ENCODE measurements at regions not wholly inside any gene's neighbourhood (a gene's known extent, or its start where the extent isn't known, plus 50 kb on each side); places are given as distances from the start of the nearest gene placed in this dataset.
"Not testable (repeated sequence)": the region's sequence is repeated elsewhere in the genome, so short reads cannot be mapped to it uniquely, and the experiment has no call there.

DNA sequence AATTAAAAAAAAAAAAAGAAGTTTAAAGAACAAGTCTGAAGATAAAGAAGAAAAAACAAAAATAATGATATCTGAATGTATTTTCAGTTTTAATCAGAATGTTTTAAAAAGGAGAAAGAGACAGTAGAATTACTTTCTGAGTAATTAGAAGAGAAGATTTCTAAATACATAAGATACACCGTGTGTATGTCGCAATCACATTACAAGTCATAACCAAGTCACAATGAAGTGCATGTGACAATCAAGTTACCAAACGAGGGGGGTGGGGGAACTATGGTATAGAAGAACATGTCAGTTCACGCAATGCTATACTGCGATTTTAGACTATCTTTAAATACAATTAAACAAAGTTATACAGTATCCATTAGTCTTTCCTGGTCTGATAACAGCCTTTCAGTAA is 1464.1 kb upstream of the FLRT2 start:
- DNase-seq: no peak

DNA sequence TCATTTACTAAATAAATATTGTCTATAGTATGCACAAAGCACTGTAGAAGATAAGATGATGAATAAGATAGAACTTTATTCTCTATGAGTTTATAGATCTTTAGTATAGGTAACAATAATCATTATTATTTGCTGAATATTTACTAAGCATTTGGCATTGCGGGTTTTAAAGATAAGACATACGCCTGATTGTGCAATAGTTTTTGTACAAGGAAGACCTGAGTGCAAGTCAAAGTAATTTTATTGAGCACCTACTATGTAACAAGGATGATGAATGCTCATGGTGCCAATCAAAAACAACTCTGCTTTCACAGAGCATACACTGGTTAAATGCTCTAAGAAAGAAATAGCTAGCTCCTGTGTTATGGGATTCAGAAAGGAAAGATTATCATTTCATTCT is 1461.7 kb upstream of the FLRT2 start:
- DNase-seq: no peak

DNA sequence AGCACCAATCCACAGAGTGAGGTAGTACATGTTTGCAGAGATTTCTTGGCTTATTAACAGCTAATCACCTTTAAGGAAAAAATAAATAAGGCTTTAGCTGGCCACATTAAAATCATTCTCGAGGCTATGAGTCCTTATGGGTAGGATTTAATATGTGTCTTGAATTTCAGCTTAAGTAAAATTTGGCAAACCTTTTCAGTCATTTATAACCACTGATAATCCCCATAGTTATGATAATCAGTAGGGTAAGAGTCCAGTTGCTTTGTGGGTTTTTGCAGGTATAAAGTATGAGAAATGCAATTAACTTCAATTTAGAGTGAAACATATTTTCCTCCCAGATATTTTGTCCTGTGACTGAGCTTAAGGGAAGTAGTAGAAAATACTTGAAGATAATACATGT is 1458.9 kb upstream of the FLRT2 start:
- DNase-seq: no peak

DNA sequence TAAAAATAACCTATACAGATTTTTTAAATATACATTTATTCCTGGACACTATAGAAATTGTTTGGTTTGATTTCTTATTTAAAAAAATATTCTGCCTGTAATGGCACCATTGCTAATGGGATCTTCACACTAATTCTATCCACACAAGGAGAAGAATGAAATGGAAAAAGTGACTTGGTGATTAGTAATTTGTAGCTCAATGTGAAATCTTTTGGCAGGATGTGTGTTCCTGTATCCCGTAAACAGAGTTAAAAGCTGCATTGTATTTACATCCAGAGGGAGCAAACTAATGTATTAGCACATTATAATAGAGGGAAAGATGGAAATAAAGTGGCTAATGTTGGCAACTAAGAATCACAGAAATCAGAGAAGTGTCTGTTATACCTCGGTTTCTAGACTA is 1455.3 kb upstream of the FLRT2 start:
- DNase-seq: no peak

DNA sequence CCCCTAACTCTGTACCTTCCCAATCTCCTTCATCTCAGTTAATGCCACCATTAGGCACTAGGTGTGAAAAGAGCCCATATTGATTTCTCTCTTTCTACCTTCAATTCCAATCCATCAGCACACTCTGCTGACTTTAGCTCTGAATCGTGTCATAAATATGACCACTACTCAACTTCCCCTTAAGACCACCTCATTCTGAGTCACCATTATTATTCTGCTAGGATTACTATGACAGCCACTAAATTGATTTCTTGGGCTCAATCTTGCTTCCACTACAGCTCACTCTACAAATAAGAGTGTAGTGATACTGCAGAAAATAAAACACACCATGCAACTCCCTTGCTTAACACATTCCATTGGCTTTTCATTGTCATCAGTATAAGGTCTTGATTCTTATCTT is 1449.0 kb upstream of the FLRT2 start:
- no peak for DNase-seq

DNA sequence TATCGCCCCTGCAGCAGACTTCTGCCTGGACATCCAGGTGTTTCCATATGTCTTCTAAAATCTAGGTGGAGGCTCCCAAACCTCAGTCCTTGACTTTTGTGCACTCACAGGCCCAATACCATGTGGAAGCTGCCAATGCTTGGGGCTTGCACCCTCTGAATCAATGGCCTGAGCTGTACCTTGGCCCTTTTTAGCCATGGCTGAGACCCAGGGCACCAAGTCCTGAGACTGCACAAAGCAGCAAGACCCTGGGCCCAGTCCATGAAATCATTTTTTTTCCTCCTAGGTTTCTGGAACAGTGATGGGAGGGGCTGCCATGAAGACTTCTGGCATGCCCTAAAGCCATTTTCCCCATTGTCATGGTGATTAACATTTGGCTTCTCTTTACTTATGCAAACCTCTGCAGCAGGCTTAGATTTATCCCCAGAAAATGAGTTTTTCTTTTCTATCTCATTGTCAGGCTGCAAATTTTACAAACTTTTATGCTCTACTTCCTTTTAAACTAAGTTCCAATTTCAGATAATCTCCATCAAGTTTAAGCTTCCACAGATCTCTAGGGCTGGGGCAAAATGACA is 1445.8 kb upstream of the FLRT2 start:
- no peak for DNase-seq

DNA sequence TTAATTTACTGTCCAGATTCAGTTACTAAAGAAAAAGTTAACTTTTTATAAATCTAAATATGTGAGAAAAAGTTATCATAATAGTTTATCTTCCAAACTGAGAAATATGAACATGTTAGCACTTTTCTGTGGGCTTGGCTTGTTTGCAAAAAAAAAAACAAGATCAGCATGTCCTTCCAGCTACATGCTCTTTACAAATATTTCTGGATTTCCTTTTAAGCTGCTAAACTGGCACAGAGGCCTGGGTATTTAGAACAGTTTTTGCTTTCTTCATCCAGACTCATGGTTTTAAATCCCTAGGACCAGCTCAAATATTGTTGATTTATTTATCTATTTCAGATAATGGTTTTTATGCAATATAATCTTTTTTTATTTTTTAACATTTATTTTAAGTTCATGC is 1444.5 kb upstream of the FLRT2 start:
- DNase-seq: no peak

DNA sequence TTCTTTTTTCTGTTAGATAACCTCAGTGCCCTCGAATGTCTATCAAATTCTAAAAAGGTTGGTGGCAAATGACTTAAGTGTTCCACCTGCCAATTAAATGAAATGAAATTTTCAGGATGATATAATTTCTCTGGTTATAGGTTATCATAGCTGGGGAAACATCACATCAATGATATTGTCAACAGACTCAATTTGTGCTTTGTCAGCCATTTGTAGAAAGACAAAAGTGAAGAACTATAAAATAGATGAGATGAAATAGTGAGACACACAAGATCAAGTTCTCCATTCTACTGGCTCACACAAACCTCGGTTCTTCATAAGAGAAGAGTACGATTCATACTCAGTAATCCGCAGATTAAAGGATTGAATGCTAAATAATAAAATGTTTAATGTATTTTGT is 1443.2 kb upstream of the FLRT2 start:
- no peak for DNase-seq

DNA sequence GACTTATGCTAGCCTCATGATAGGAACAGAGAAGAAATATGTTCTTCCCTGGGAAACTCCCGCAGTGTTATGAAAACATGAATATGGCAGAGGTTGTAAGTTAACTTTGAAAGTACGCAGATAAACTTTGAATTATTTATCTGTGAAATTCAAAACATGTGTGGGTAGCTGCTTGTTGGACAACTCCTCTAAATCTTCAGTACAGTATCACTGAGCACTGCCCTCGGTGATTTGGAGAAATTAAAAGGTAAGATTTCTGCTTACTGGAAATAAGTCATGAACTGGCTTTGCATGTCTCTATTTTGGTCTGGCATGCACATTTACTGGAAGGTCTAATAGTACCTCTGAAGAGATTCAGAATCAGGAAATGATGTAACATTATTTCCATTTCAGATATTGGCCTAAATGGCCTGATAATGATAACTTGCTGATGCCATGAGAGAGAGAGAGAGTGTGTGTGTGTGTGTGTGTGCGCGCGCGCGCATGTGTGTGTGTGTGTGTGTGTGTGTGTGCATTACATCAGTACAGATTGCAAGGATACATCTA is 1441.9 kb upstream of the FLRT2 start:
- DNase-seq: no peak

DNA sequence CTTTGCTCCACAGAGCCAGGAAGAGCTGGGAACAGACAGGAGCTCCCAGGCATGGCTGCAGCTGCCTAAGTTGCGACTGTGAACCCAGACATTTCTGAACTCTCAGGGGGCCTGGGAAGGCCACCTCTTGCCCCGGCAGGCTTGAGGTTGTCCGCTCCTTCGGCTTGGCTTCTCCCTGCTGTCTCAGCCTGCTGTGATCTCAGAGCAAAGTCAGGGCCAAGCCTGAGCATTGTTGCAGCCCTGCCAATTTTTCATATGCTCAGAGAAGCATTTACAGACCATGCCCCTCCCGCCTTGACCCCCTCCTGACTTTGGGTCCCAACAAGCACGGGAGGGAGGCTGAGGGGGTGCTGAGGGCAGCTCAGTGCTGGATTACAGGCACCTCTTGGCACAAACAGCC is 1439.1 kb upstream of the FLRT2 start:
- no peak for DNase-seq

DNA sequence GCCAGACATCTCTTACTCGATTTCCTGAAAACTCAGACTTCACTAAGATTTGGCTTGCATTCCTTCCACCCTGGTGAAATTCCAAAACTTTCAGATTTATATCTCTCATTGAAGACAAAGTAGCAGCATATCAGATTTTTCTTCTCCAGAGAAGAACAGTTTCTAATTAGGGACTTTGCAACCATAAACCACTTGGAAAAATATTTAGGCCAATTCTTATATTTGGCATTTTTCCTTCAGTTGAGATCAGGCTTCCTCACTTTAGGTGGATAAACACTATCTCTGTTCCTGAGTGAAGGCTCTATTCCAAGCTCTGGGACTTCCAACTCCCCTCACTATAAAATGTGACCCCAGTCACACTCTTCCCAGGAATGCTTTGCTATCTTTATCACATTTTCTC is 1434.3 kb upstream of the FLRT2 start:
- DNase-seq: no peak

DNA sequence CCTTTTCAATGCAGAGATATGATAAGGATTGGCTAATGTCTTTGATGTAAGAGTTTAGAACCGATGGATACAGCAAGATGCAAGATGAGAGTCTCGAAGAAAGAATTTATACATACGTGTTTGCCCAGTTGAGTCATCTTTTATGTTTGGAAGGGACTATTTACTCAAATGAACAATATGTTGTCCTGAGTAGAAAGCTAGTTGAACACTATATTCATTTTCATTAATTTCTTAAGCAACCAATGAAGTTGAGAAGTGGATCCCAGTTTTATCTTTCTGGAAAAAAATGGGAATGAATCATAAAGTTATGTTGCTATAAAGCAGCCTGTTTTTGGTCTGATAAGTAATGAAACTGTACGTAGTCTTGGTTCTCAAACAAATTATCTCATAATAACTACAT is 1431.7 kb upstream of the FLRT2 start:
- DNase-seq: no peak

DNA sequence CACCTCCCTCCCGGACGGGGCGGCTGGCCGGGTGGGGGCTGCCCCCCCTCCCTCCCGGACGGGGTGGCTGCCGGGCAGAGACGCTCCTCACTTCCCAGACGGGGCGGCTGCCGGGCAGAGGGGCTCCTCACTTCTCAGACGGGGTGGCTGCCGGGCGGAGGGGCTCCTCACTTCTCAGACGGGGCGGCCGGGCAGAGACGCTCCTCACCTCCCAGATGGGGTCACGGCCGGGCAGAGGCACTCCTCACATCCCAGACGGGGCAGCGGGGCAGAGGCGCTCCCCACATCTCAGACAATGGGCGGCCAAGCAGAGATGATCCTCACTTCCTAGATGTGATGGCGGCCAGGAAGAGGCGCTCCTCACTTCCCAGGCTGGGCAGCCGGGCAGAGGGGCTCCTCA is 1430.4 kb upstream of the FLRT2 start:
- not testable (repeated sequence) for DNase-seq

DNA sequence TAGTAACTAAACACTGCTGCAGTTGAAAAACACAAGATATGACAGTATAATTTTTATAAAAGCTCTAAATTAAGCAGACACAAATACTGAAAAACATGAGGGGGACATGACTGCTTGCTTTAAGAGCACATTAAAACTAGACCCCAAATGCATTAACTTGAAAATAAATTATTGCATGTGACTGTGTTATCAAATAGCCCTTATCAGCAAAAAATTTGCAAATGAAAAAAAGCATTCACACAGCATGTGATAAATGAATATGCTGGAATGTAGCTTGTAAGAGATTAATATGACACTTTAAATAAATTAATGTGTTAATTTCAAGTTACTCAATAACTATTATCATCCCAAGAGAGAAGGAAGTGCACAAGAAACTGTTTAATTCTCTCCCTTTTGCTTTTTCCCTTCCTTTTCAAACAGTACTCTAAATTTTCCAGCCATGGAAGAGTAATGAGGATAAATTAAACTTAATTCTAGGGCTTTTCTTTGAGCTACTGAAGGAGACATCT is 1422.1 kb upstream of the FLRT2 start:
- no peak for DNase-seq

DNA sequence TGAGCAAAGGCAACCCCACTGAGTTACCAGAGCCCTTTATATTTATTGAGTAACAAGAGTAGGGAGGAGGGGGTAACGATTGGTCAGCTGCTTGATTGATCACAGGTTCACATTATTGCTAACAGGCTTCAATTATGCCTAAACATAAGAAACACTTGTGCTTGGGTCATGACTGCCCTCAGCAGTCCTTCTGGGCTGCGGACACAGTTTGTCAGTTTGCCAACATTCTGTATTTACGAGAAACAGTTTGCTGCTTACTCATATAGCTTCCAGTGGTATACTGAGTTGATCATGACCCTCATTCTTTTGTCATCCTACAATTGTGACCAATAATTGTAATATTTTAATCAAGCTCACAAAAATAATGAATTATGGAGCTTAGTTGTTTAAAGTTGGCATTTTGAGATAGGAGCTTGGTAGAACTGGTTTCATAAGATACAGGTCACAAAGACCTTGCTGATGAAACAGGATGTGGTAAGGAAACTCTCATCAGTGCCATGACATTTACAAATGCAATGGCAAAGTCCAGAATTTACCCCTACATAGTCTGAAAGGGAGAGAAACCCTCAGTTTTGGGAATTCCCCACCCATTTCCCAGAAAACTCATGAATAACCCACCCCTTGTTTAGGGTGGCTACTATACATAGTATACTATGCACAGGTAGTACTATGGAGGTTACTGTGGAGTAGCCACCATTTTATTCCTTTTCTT is 1421.0 kb upstream of the FLRT2 start:
- DNase-seq: no peak

DNA sequence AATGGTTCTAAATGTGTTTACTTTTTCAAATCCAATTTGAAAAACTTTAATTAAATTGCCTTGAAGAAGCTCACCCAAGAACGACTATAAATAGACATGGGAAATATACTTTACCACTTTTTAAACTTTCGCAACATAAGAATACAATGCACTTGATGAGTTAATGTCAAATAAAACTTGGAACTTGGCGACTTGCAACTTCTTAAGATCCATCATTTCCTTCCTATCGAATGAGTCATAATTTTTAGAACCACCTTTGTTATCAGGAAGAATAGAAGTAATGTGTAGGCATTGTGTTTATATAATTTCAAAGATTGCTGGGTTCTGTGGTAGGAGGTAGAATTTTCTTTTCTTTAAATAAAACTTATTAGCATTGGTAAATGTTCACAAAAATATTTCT is 1417.4 kb upstream of the FLRT2 start:
- no peak for DNase-seq

DNA sequence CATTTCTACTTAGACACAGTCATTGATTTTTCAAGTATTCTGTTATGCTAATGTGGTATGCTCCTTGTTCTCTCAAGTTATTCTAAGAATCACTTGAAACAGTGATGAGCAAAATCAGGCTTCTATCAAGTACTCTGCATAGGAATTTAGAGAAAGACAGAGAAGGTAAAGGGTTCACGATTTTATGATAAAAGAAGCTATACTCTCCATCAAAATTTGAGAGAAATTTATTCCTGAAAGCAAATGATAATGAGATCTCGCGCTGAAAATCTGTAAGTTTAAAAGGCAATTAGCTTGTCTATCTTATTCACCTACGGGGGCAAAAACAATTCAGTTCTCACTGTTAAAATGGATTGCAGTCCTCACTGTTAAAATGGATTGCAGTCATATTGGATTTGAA is 1404.3 kb upstream of the FLRT2 start:
- no peak for DNase-seq

DNA sequence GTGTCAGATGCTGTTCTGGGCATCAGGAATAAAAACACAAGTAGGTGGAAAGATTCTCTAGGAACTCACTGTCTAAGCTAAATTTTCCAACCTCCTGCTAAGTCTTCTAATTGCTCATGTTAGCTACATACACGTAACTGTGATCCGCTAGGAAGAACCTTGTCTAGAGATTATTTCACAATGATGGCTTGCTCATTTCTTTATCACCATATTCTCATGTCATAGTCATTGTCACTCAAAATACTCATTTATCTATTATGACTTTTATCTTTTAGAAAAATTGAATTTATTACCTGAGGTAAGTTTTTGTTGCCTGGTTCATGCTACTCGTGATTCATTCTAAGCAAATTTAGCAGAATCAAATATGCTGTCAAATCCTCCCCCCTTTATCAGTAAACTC is 1402.4 kb upstream of the FLRT2 start:
- no peak for DNase-seq

DNA sequence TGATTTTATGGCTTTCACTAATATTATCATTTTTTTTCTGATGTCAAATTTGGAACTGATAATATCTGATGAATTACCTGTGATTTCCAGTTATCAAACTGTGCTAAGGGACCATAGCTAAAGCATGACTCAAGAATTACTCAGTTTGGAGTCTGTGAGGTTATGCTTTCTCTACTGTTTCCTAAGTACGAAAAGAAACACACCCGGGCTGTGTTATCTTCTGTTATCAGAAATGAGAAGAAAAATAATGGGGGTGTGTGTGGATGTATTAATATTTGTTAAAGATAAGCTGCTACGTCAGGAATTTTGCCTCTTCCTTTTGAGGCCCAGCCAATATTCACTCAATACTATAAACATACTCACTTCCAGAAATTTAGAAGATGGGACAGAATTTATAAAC is 1401.9 kb upstream of the FLRT2 start:
- no peak for DNase-seq

DNA sequence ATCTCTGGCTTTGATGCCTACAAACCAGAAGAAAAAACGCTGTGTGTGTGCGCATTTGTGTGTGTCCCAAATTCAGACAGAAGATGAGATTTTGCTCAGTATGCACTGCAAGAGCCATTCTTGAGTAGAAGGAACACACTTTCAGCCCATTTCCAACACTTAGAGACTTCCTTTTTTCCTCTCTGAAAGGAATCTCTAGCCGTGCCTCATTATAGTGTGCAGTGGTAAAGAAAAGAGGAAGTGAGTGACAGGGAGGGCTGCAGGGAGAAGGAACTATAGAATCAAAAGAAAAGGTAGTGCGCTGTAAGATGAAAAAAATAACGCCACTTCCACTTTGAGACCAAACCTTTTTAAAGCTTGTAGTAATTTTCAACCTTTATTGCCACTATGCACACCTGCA is 1400.9 kb upstream of the FLRT2 start:
- DNase-seq: no peak

DNA sequence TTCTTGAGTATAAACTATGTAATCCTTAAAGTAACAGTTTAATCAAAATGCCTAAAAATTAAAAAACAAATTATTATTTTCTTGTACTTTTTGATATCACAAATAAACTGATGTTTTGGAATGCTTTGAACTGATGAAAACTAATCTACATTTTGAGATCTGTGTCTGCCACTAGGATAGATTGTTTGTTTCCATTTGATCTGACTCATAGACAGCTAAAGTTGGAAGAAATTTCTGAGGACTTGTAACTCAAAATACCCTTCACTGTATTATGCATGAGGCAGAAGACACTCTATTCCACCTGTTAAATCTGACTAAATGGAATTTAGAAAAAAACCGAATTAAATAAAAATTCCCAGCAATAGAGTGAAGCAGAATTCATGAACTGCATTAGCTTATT is 1400.0 kb upstream of the FLRT2 start:
- DNase-seq: no peak

DNA sequence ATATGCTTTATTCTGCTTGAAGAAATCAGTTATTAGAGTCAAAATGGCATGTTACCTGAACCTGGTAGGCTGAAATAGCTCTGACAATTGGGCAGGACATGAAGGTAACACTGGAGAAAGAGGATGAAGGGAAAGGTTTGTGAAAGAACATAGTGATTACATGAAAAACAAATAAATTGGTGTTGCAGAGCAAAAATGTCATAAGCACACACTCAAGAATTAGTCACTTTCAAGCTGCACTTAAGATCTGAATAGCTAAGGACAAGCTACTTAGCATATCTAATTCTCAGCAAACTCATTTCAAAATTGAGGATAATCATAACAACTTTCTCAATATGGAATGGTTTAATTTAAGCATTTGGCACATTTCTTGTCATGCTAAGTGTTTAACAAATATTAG is 1398.0 kb upstream of the FLRT2 start:
- DNase-seq: no peak

DNA sequence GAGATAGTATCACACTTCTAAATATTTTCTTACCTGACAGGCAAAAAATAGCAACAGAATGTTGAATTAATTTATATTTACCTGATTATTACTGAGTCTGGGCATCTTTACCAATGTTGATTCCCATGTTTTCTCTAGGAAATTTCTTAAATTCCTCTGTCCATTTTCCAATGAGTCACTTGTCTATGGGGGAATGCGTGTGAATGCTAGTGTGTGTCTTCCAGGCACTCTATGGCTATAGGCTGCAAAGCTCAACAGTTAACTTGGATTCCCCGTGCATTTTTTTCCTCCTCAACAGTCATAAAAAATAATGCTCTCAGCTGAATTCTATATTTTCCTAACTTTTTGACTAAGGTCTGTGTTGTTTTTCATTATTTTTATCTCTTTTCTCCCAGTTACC is 1385.8 kb upstream of the FLRT2 start:
- DNase-seq: no peak

DNA sequence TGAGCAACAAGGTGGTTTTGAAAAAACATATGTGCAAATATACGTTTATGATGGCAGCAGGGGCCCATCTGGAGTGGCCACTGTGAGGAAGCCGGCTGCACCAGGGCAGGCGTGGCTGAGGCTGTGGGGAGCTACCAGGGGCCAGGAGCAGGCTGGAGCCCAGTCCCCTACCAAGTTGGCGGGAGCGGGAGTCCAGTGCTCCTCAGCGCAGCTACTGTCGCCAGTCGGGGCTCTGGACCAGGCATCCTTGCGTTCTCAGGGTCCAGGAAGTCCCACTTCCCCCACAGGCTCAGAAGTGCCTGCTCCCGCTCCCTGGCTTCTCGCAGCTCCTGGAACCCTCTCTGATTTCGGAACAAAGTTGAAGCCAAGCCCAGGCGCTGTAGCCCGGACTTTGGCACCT is 1377.5 kb upstream of the FLRT2 start:
- DNase-seq: peak; percentile 25

DNA sequence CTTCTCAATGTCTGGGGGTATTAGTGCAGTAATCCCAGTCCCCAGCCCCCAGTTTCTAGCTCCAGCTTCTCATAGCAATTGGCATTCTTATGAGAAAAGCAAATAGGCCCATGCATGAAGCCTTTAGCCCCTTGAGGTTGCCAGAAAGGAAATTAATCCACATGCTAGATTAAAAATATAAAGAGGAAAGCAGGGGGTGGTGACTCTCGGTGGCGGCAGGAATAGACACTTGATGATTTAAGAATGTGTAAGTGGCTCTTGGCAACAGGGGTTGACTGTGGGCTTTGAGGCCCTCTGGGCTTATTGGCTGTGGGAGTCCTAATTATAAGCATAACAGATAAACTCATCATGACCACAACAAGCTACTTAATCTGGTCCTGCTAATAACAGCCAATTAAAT is 1367.3 kb upstream of the FLRT2 start:
- DNase-seq: no peak

Data from left hindlimb (tissue), 1 donor.